GM12878 (cell line): ENCODE measurements at regions not wholly inside any gene's neighbourhood (a gene's known extent, or its start where the extent isn't known, plus 50 kb on each side); places are given as distances from the start of the nearest gene placed in this dataset.

Experiments used
- ATAC-seq: fragments of 200-7000 bp; cut with Tn5 transposase; 3 replicates; pipeline ENCODE4 v1.9.1; 2020; ENCODE audit warnings: mild to moderate bottlenecking, moderate library complexity
- BruUV-seq: library from RNA; stranded (reverse); fragments of 400-500 nt; replicated peaks from 2 replicates; lab custom pipeline; 2021; lab: Mats Ljungman, UMichigan
- CTCF ChIA-PET: fragments of 300-600 bp; sonication (Branson Sonifier 250); formaldehyde crosslinking; extraction: SDS; loops from one replicate; lab custom pipeline; 2021; ENCODE audit warnings: inconsistent platforms; lab: Yijun Ruan, JAX
- POLR2A ChIA-PET: fragments of 350-600 bp; formaldehyde crosslinking; extraction: SDS; loops from one replicate; lab custom pipeline; 2021; ENCODE audit warnings: inconsistent platforms; lab: Charles Lee
- RAD21 ChIA-PET: fragments of 300-600 bp; sonication (Branson Sonifier 250); formaldehyde crosslinking; loops from one replicate; lab custom pipeline; 2023; ENCODE audit warnings: antibody characterized with exemption; ENCODE audit not compliant: unreplicated experiment; lab: Charles Lee
- SMC1A ChIA-PET: fragments of 300-600 bp; sonication (Branson Sonifier 250); formaldehyde crosslinking; loops from one replicate; lab custom pipeline; 2023; ENCODE audit not compliant: unreplicated experiment, uncharacterized antibody; lab: Charles Lee
- DNase-seq: peaks from one replicate; pipeline ENCODE4 v3.0.0-alpha.2; 2011; ENCODE audit warnings: low read depth, low spot score
- FAIRE-seq: peaks from 3 replicates; lab custom pipeline; 2011; peaks lifted over from hg19 to GRCh38; lab: Jason Lieb, UNC
- H2AFZ ChIP-seq: 2 replicates; pipeline ENCODE4 v1.6.0; 2011; ENCODE audit warnings: low read depth, low read length, control low read depth; ENCODE audit not compliant: control insufficient read depth
- H3K27ac ChIP-seq: 2 replicates; pipeline ENCODE4 v1.5.1; 2011; ENCODE audit warnings: control low read depth; ENCODE audit not compliant: control insufficient read depth, insufficient read depth
- H3K27me3 ChIP-seq, 2 experiments: replicated peaks in 1 of 2; 2 replicates each; pipeline versions ENCODE4 v1.6.0 to v1.6.1; 2011; ENCODE audit warnings: low read length in 1 of 2; ENCODE audit not compliant: control insufficient read depth in 2 of 2, insufficient read depth in 2 of 2
- H3K36me3 ChIP-seq, 2 experiments: 2 replicates each; pipeline ENCODE4 v1.5.1; 2011; ENCODE audit warnings: low read length in 1 of 2; ENCODE audit not compliant: control insufficient read depth in 2 of 2, insufficient read depth in 2 of 2
- H3K4me1 ChIP-seq: 2 replicates; pipeline ENCODE4 v1.6.1; 2011; ENCODE audit warnings: mild to moderate bottlenecking, low read length, moderate library complexity, mixed read lengths; ENCODE audit not compliant: control insufficient read depth, insufficient read depth
- H3K4me2 ChIP-seq: 2 replicates; pipeline ENCODE4 v1.6.0; 2011; ENCODE audit warnings: control low read depth; ENCODE audit not compliant: control insufficient read depth, insufficient read depth
- H3K4me3 ChIP-seq: fragments of 200-600 bp; sonication (generic); 2 replicates; pipeline ENCODE4 v1.5.1; 2016
- H3K79me2 ChIP-seq: 2 replicates; pipeline ENCODE4 v1.6.0; 2011; ENCODE audit warnings: low read length; ENCODE audit not compliant: control insufficient read depth, insufficient read depth
- H3K9ac ChIP-seq: 2 replicates; pipeline ENCODE4 v1.8.0; 2011; ENCODE audit warnings: low read length, control low read depth, mixed read lengths; ENCODE audit not compliant: control insufficient read depth, insufficient read depth
- H3K9me3 ChIP-seq: replicated peaks from 3 replicates; pipeline ENCODE4 v1.5.1; 2011; ENCODE audit warnings: mild to moderate bottlenecking, low read length; ENCODE audit not compliant: control insufficient read depth, insufficient read depth
- H4K20me1 ChIP-seq: 2 replicates; pipeline ENCODE4 v1.6.0; 2011; ENCODE audit not compliant: control insufficient read depth, insufficient read depth
- BCLAF1 ChIP-seq: fragments of 450-650 bp; IDR thresholded peaks from 2 replicates; pipeline ENCODE4 v1.6.1; 2017; ENCODE audit warnings: antibody characterized with exemption, mild to moderate bottlenecking, moderate library complexity
- ETV6 ChIP-seq, 2 experiments: fragments of 450-650 bp in 1 of 2; IDR thresholded peaks in 1 of 2; conservative IDR thresholded peaks in 1 of 2; 2 replicates each; pipeline ENCODE4 v1.6.1; 2014; ENCODE audit warnings: antibody characterized with exemption in 1 of 2, borderline replicate concordance in 1 of 2, low read depth in 1 of 2, mild to moderate bottlenecking in 1 of 2, moderate library complexity in 1 of 2
- GATAD2B ChIP-seq: fragments of 450-650 bp; conservative IDR thresholded peaks from 2 replicates; pipeline ENCODE4 v1.6.1; 2017; ENCODE audit warnings: low read depth, mild to moderate bottlenecking, moderate library complexity
- MYC ChIP-seq: IDR thresholded peaks from 2 replicates; pipeline ENCODE4 v1.6.1; 2011; ENCODE audit warnings: mild to moderate bottlenecking, low read length, moderate library complexity, inconsistent platforms; ENCODE audit not compliant: insufficient read depth, insufficient replicate concordance, insufficient read length, severe bottlenecking
- NBN ChIP-seq: fragments of 450-650 bp; IDR thresholded peaks from 2 replicates; pipeline ENCODE4 v1.6.1; 2016
- RELA ChIP-seq: fragments of 450-650 bp; IDR thresholded peaks from 2 replicates; pipeline ENCODE4 v1.8.0; 2014; ENCODE audit warnings: borderline replicate concordance; ENCODE audit not compliant: partially characterized antibody
- SP1 ChIP-seq: IDR thresholded peaks from one replicate; pipeline ENCODE4 v1.6.1; 2011; ENCODE audit warnings: low read depth, low read length
- SRF ChIP-seq, 2 experiments: IDR thresholded peaks; 2 replicates each; pipeline ENCODE4 v1.6.1; 2011; ENCODE audit warnings: low read depth in 2 of 2, low read length in 2 of 2, mild to moderate bottlenecking in 1 of 2, moderate library complexity in 1 of 2
- TCF3 ChIP-seq: IDR thresholded peaks from 2 replicates; pipeline ENCODE4 v1.6.1; 2012; ENCODE audit warnings: low read depth, mild to moderate bottlenecking, low read length, borderline replicate concordance; ENCODE audit not compliant: insufficient read depth
- WGBS: methylation state at CpG from one replicate; pipeline ENCODE4 v1.1.6; 2016; ENCODE audit warnings: low lambda C conversion rate; ENCODE audit not compliant: insufficient replicate concordance, insufficient coverage; ENCODE audit errors: missing lambda C conversion rate; 5-methylcytosine and 5-hydroxymethylcytosine counted together
- in situ Hi-C: fragments of 300-500 bp; cut with MboI; formaldehyde crosslinking; loops from 9 replicates; pipeline ENCODE4 v1.14.3; 2018; ENCODE audit warnings: mixed read lengths
- intact Hi-C: fragments of 100-400 bp; cut with micrococcal nuclease; formaldehyde crosslinking; loops from one replicate; pipeline ENCODE4 v1.14.2; 2022; ENCODE audit not compliant: unreplicated experiment

- Histone ChIP-seq H3K36me3 (no peaks in the 10 kb centered on the region), H3K9me3 (no peaks in the 10 kb centered on the region), H3K27ac (no peak overlapping the region), H3K4me2 (no peak overlapping the region), H3K79me2 (no peaks in the 10 kb centered on the region), H3K4me3 (no peak overlapping the region), H2AFZ (no peak overlapping the region), H3K9ac (no peak overlapping the region), H4K20me1 (no peaks in the 10 kb centered on the region), H3K4me1 (no peaks in the 10 kb centered on the region), H3K27me3 (no peaks in the 10 kb centered on the region)
- TF ChIP-seq BCLAF1 (no peak), TCF3 (no peak), ETV6 (conservative IDR thresholded peaks at IDR 0.05 in 1 of 2, IDR thresholded peaks at IDR 0.05 in 1 of 2; ENCODE audit: borderline replicate concordance in 1 of 2, low read depth in 1 of 2) (no peak), SRF (IDR thresholded peaks at IDR 0.05; ENCODE audit: low read depth in 2 of 2, low read length in 2 of 2) (no peak), RELA (no peak), NBN (no peak), SP1 (no peak), GATAD2B (no peak), MYC (no peak)
- 71% methylated on average over 4 of the region's 4 CpGs for WGBS
- CTCF ChIA-PET = no interaction called here
- SMC1A ChIA-PET = no interaction called here
- in situ Hi-C loops (no loop called here), intact Hi-C loops (no loop called here)
- POLR2A ChIA-PET = no interaction called here
- DNase-seq = no peak
- no TSS peak for BruUV-seq
- FAIRE-seq = no peak
- ATAC-seq = no peak
- RAD21 ChIA-PET = no interaction called here
Measured at GRCh38 chr21:28250946-28251345, 741.7 kb downstream of the LTN1 start.
